H1 (cell line): ENCODE measurements at regions not wholly inside any gene's neighbourhood (a gene's known extent, or its start where the extent isn't known, plus 50 kb on each side); places are given as distances from the start of the nearest gene placed in this dataset.

Experiments used
- CTCF ChIA-PET: fragments of 300-600 bp; sonication (Branson Sonifier 250); formaldehyde crosslinking; loops from one replicate; lab custom pipeline; 2021; ENCODE audit not compliant: partially characterized antibody; lab: Charles Lee
- POLR2A ChIA-PET: fragments of 300-600 bp; sonication (Branson Sonifier 250); formaldehyde crosslinking; loops from one replicate; lab custom pipeline; 2021; ENCODE audit warnings: inconsistent platforms; ENCODE audit not compliant: partially characterized antibody; lab: Charles Lee
- DNase-seq, 2 experiments: peaks; one replicate each; pipeline versions ENCODE4 v3.0.0 to v3.0.0-alpha.2; 2010 to 2022; ENCODE audit warnings: low spot score in 2 of 2, low read depth in 1 of 2, mixed read lengths in 1 of 2
- FAIRE-seq: peaks from 2 replicates; lab custom pipeline; 2011; peaks lifted over from hg19 to GRCh38; lab: Jason Lieb, UNC
- H2AFZ ChIP-seq: 2 replicates; pipeline ENCODE4 v1.8.1; 2012; ENCODE audit warnings: low read length, inconsistent platforms
- H2AK5ac ChIP-seq: 2 replicates; pipeline ENCODE4 v1.6.1; 2013; ENCODE audit warnings: low read depth, low read length
- H2BK120ac ChIP-seq: replicated peaks from 2 replicates; pipeline ENCODE3; 2013; ENCODE audit warnings: low read depth, low read length, inconsistent platforms
- H2BK12ac ChIP-seq: 2 replicates; pipeline ENCODE4 v1.6.1; 2013; ENCODE audit warnings: low read depth, low read length
- H2BK15ac ChIP-seq: 2 replicates; pipeline ENCODE4 v1.6.1; 2013; ENCODE audit warnings: low read length
- H2BK20ac ChIP-seq: 2 replicates; pipeline ENCODE4 v1.6.1; 2013; ENCODE audit warnings: low read length
- H2BK5ac ChIP-seq: 2 replicates; pipeline ENCODE4 v1.6.1; 2013; ENCODE audit warnings: low read depth, low read length
- H3K14ac ChIP-seq: 2 replicates; pipeline ENCODE4 v1.6.1; 2013; ENCODE audit warnings: inconsistent platforms; ENCODE audit not compliant: insufficient read length
- H3K18ac ChIP-seq: 2 replicates; pipeline ENCODE4 v1.6.1; 2013; ENCODE audit warnings: low read length; ENCODE audit errors: extremely low read depth
- H3K23ac ChIP-seq: 2 replicates; pipeline ENCODE4 v1.6.1; 2013; ENCODE audit warnings: inconsistent platforms; ENCODE audit not compliant: insufficient read length
- H3K23me2 ChIP-seq: 2 replicates; pipeline ENCODE4 v1.6.1; 2013; ENCODE audit warnings: low read depth, low read length
- H3K27ac ChIP-seq: 2 replicates; pipeline ENCODE4 v1.6.1; 2011; ENCODE audit warnings: low read depth, low read length, inconsistent platforms
- H3K27me3 ChIP-seq, 4 experiments: replicated peaks in 1 of 4; 1 replicate in 1 of 4; 2 replicates in 3 of 4; pipeline versions ENCODE4 v1.6.1 to v1.8.1; 2011 to 2013; ENCODE audit warnings: low read length in 3 of 4, mild to moderate bottlenecking in 3 of 4, inconsistent platforms in 2 of 4, mixed read lengths in 2 of 4, moderate library complexity in 1 of 4; ENCODE audit not compliant: control insufficient read depth in 3 of 4, insufficient read depth in 3 of 4; ENCODE audit errors: extremely low read depth in 1 of 4
- H3K36me3 ChIP-seq, 4 experiments: 2 replicates each; pipeline versions ENCODE4 v1.6.1 to v1.8.1; 2011 to 2013; ENCODE audit warnings: mild to moderate bottlenecking in 4 of 4, low read length in 3 of 4, moderate library complexity in 2 of 4, control low read depth in 1 of 4, inconsistent platforms in 1 of 4; ENCODE audit not compliant: insufficient read depth in 4 of 4, control insufficient read depth in 2 of 4
- H3K4ac ChIP-seq: replicated peaks from 2 replicates; pipeline ENCODE3; 2013; ENCODE audit warnings: low read length, low read depth, mixed read lengths, inconsistent platforms; ENCODE audit not compliant: insufficient read length
- H3K4me1 ChIP-seq, 4 experiments: replicated peaks in 1 of 4; 1 replicate in 1 of 4; 2 replicates in 3 of 4; pipeline versions ENCODE4 v1.6.1 to v1.8.1; 2011 to 2013; ENCODE audit warnings: low read length in 3 of 4, inconsistent platforms in 2 of 4, mixed read lengths in 1 of 4; ENCODE audit not compliant: insufficient read depth in 4 of 4, control insufficient read depth in 3 of 4
- H3K4me2 ChIP-seq, 2 experiments: 2 replicates each; pipeline versions ENCODE4 v1.6.1 to v1.8.1; 2011 to 2013; ENCODE audit warnings: low read depth in 2 of 2, low read length in 2 of 2, control low read depth in 1 of 2, inconsistent platforms in 1 of 2, mild to moderate bottlenecking in 1 of 2; ENCODE audit not compliant: insufficient read depth in 1 of 2
- H3K4me3 ChIP-seq, 4 experiments: fragments of 200-600, 300-600 bp in 1 of 4; sonication (generic), shearing (Covaris generic), sonication (Bioruptor Twin) in 1 of 4; 2 replicates each; pipeline versions ENCODE4 v1.5.1 to v1.8.1; 2011 to 2016; ENCODE audit warnings: low read length in 4 of 4, low read depth in 3 of 4, control low read depth in 2 of 4, inconsistent platforms in 2 of 4, mild to moderate bottlenecking in 2 of 4, mixed read lengths in 1 of 4, moderate library complexity in 1 of 4; ENCODE audit not compliant: insufficient read depth in 2 of 4; ENCODE audit errors: extremely low read depth in 1 of 4
- H3K56ac ChIP-seq: replicated peaks from 2 replicates; pipeline ENCODE3; 2013; ENCODE audit warnings: low read depth, mild to moderate bottlenecking, mixed read lengths, low read length, inconsistent platforms; ENCODE audit not compliant: insufficient read length
- H3K79me1 ChIP-seq: 2 replicates; pipeline ENCODE4 v1.6.1; 2013; ENCODE audit warnings: low read depth, low read length, control low read depth
- H3K79me2 ChIP-seq, 2 experiments: 2 replicates each; pipeline versions ENCODE4 v1.6.1 to v1.8.1; 2012 to 2013; ENCODE audit warnings: low read length in 2 of 2, mild to moderate bottlenecking in 2 of 2, inconsistent platforms in 1 of 2; ENCODE audit not compliant: insufficient read depth in 2 of 2, control insufficient read depth in 1 of 2
- H3K9ac ChIP-seq, 4 experiments: replicated peaks in 1 of 4; 1 replicate in 1 of 4; 2 replicates in 3 of 4; pipeline versions ENCODE4 v1.6.1 to v1.8.1; 2011 to 2013; ENCODE audit warnings: low read depth in 3 of 4, low read length in 3 of 4, control low read depth in 2 of 4, mild to moderate bottlenecking in 2 of 4, moderate library complexity in 2 of 4, inconsistent platforms in 1 of 4; ENCODE audit errors: extremely low read depth in 1 of 4
- H3K9me3 ChIP-seq, 2 experiments: 2 replicates each; pipeline versions ENCODE4 v1.6.1 to v1.8.1; 2012 to 2013; ENCODE audit warnings: mild to moderate bottlenecking in 2 of 2, moderate library complexity in 2 of 2, control low read depth in 1 of 2, inconsistent platforms in 1 of 2, low read depth in 1 of 2, low read length in 1 of 2, mixed read lengths in 1 of 2; ENCODE audit not compliant: insufficient read depth in 2 of 2
- H4K20me1 ChIP-seq, 2 experiments: replicated peaks in 1 of 2; 2 replicates each; pipeline versions ENCODE3 to v1.8.1; 2011 to 2013; ENCODE audit warnings: inconsistent platforms in 2 of 2, low read length in 2 of 2, mild to moderate bottlenecking in 1 of 2; ENCODE audit not compliant: insufficient read depth in 2 of 2, control insufficient read depth in 1 of 2
- H4K5ac ChIP-seq: 2 replicates; pipeline ENCODE4 v1.6.1; 2013; ENCODE audit warnings: low read length, low read depth, mixed read lengths, inconsistent platforms; ENCODE audit not compliant: insufficient read length
- H4K8ac ChIP-seq: 2 replicates; pipeline ENCODE4 v1.8.0; 2013; ENCODE audit warnings: mild to moderate bottlenecking, moderate library complexity, low read length, inconsistent platforms; ENCODE audit not compliant: insufficient read depth; ENCODE audit errors: extremely low read depth
- H4K91ac ChIP-seq: replicated peaks from 2 replicates; pipeline ENCODE3; 2013; ENCODE audit warnings: low read length, mixed read lengths, inconsistent platforms; ENCODE audit not compliant: insufficient read length
- CBX5 ChIP-seq: fragments of 300-800, 300-1000 bp; sonication (generic); IDR thresholded peaks from 2 replicates; pipeline ENCODE4 v1.7.1; 2016; ENCODE audit warnings: antibody characterized with exemption, low read length, low read depth
- SP4 ChIP-seq: IDR thresholded peaks from 2 replicates; pipeline ENCODE4 v1.6.1; 2012; ENCODE audit warnings: low read length, inconsistent platforms
- WGBS, 2 experiments: shearing (Covaris generic) in 1 of 2; methylation state at CpG; one replicate each; pipeline versions ENCODE4 v1.1.6 to v1.1.7; 2013 to 2015; ENCODE audit warnings: low lambda C conversion rate in 2 of 2, mixed read lengths in 2 of 2, inconsistent platforms in 1 of 2, low coverage in 1 of 2, missing lambda C conversion rate in 1 of 2; ENCODE audit not compliant: insufficient replicate concordance in 2 of 2, insufficient coverage in 1 of 2, insufficient read length in 1 of 2; ENCODE audit errors: extremely low coverage in 1 of 2, missing lambda C conversion rate in 1 of 2; 5-methylcytosine and 5-hydroxymethylcytosine counted together

GRCh38 chr13:73601708-73602107 is 532.5 kb downstream of the KLF12 start:
- Histone ChIP-seq H2AFZ (no peak overlapping the region), H2AK5ac (no peak overlapping the region), H3K9ac (no peak overlapping the region), H2BK12ac (no peak overlapping the region), H3K79me1 (no peaks in the 10 kb centered on the region), H3K27me3 (no peaks in the 10 kb centered on the region), H3K56ac (no peak overlapping the region), H3K4me2 (no peak overlapping the region), H3K79me2 (no peaks in the 10 kb centered on the region), H3K14ac (no peak overlapping the region), H2BK20ac (no peak overlapping the region), H2BK120ac (no peak overlapping the region), H4K91ac (no peak overlapping the region), H3K18ac (no peak overlapping the region), H3K4me1 (no peaks in the 10 kb centered on the region), H3K23ac (no peak overlapping the region), H3K9me3 (0 out of 4 replicates have a peak, but pooled peaks cover 2 to 5% of the 10 kb centered on the region in 2 experiments), H3K27ac (no peak overlapping the region), H4K8ac (no peak overlapping the region), H2BK15ac (no peak overlapping the region), H4K5ac (no peak overlapping the region), H3K4ac (no peak overlapping the region), H3K36me3 (no peaks in the 10 kb centered on the region), H2BK5ac (no peak overlapping the region), H3K4me3 (no peak overlapping the region), H3K23me2 (no peaks in the 10 kb centered on the region), H4K20me1 (no peaks in the 10 kb centered on the region)
- DNase-seq: no peak
- TF ChIP-seq SP4: no peak
- no peak for TF ChIP-seq CBX5
- 94% methylated on average over 1 of the region's 1 CpG; no CpG with 5 or more reads in 1 of the 2 experiments for WGBS, 2 experiments
- CTCF ChIA-PET: interaction anchor here (0.5 kb wide), 1 partner anchor 24 kb away, joined by 3 read pairs; no protein-coding TSS in a partner anchor
- POLR2A ChIA-PET: no interaction called here
- no peak for FAIRE-seq
